ENCODE measurements at regions not wholly inside any gene's neighbourhood (a gene's known extent, or its start where the extent isn't known, plus 50 kb on each side); places are given as distances from the start of the nearest gene placed in this dataset.
"Not testable (repeated sequence)": the region's sequence is repeated elsewhere in the genome, so short reads cannot be mapped to it uniquely, and the experiment has no call there.

- no peak for DNase-seq
These were observed 743.2 kb upstream of the CDH10 start for GRCh38 chr5:25387953-25388352.

GRCh38 chr5:25362799-25363198, 718.0 kb upstream of the CDH10 start:
- peak in 1 of 5 donors; percentile 11 for DNase-seq

- no peak for DNase-seq
These were observed 714.1 kb upstream of the CDH10 start for GRCh38 chr5:25358919-25359318.

- DNase-seq: no peak
These were observed 712.8 kb upstream of the CDH10 start for GRCh38 chr5:25357605-25358004.

- no peak for DNase-seq
These were observed 705.0 kb upstream of the CDH10 start for GRCh38 chr5:25349746-25350145.

- DNase-seq: no peak
These were observed 700.5 kb upstream of the CDH10 start for GRCh38 chr5:25345240-25345771.

- DNase-seq: no peak
These were observed 694.8 kb upstream of the CDH10 start for GRCh38 chr5:25339541-25339940.

GRCh38 chr5:25334350-25334749, 689.6 kb upstream of the CDH10 start:
- DNase-seq: no peak

GRCh38 chr5:25330721-25331120, 685.9 kb upstream of the CDH10 start:
- DNase-seq: no peak

GRCh38 chr5:25327172-25327571, 682.4 kb upstream of the CDH10 start:
- no peak for DNase-seq

GRCh38 chr5:25301836-25302235, 657.1 kb upstream of the CDH10 start:
- DNase-seq: no peak

GRCh38 chr5:25295067-25295466, 650.3 kb upstream of the CDH10 start:
- DNase-seq: no peak

GRCh38 chr5:25289766-25290165, 645.0 kb upstream of the CDH10 start:
- DNase-seq: not testable (repeated sequence)

GRCh38 chr5:25286319-25286718, 641.5 kb upstream of the CDH10 start:
- no peak for DNase-seq

- DNase-seq: no peak
These were observed 640.4 kb upstream of the CDH10 start for GRCh38 chr5:25285136-25285535.

GRCh38 chr5:25263507-25263906, 618.7 kb upstream of the CDH10 start:
- DNase-seq: not testable (repeated sequence)

- no peak for DNase-seq
These were observed 617.4 kb upstream of the CDH10 start for GRCh38 chr5:25262221-25262620.

- no peak for DNase-seq
These were observed 610.4 kb upstream of the CDH10 start for GRCh38 chr5:25255128-25255527.

GRCh38 chr5:25241981-25242380, 597.2 kb upstream of the CDH10 start:
- DNase-seq: no peak

GRCh38 chr5:25238720-25239119, 593.9 kb upstream of the CDH10 start:
- DNase-seq: not testable (repeated sequence)

- no peak for DNase-seq
These were observed 579.7 kb upstream of the CDH10 start for GRCh38 chr5:25224316-25224982.

- not testable (repeated sequence) for DNase-seq
These were observed 555.1 kb upstream of the CDH10 start for GRCh38 chr5:25199902-25200301.

GRCh38 chr5:25190521-25191000, 545.8 kb upstream of the CDH10 start:
- no peak for DNase-seq

- no peak for DNase-seq
These were observed 536.5 kb upstream of the CDH10 start for GRCh38 chr5:25181249-25181648.

- DNase-seq: not testable (repeated sequence)
These were observed 517.8 kb upstream of the CDH10 start for GRCh38 chr5:25162616-25163015.
